HG03558 (cell line): ENCODE measurements at regions not wholly inside any gene's neighbourhood (a gene's known extent, or its start where the extent isn't known, plus 50 kb on each side); places are given as distances from the start of the nearest gene placed in this dataset.

Experiments
- ATAC-seq: cut with Tn5 transposase; IDR thresholded peaks from one replicate; pipeline ENCODE4 v1.9.1; 2021; ENCODE audit warnings: moderate number of reproducible peaks; ENCODE audit not compliant: unreplicated experiment; ENCODE audit errors: extremely low read depth

DNA sequence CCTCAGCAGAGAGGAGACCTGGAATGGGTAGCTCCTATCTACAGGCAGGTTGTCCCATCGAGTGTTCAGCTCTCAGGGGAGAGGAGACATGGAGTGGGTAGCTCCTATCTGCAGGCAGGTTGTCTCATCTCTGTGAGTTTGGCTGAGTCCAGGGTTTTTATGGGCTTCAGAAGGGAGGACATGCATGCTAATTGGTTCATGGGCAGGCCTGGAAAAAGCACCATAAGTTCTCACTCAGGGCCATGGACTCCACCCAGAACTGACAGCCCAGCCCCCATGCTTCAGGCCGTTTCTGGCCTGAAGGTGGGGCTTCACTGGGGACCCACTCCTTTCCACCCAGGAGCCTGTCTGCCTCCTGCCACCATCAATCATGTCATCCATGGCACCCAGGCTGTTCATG, 84.0 kb downstream of the CYB561 start:
- no peak for ATAC-seq

DNA sequence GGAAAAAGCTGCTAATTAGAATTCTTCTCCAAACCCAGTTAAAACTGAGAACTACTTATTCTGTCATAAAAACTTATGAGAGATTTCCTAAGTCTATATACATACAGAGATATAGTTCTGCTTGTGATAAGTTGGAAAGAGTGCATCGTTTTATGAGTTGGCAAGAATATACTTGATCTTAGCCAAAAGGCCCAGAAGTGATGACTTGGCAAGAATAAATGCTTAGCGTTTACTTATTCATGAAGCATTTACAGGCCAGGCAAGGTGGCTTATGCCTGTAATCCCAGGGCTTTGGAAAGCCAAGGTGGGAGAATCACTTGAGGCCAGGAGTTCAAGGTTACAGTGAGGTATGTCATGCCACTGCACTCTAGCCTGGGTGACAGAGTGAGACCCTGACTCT, 81.7 kb downstream of the CYB561 start:
- no peak for ATAC-seq

GRCh38 chr17:63364944-63365343, 81.2 kb downstream of the CYB561 start:
- no peak for ATAC-seq

DNA sequence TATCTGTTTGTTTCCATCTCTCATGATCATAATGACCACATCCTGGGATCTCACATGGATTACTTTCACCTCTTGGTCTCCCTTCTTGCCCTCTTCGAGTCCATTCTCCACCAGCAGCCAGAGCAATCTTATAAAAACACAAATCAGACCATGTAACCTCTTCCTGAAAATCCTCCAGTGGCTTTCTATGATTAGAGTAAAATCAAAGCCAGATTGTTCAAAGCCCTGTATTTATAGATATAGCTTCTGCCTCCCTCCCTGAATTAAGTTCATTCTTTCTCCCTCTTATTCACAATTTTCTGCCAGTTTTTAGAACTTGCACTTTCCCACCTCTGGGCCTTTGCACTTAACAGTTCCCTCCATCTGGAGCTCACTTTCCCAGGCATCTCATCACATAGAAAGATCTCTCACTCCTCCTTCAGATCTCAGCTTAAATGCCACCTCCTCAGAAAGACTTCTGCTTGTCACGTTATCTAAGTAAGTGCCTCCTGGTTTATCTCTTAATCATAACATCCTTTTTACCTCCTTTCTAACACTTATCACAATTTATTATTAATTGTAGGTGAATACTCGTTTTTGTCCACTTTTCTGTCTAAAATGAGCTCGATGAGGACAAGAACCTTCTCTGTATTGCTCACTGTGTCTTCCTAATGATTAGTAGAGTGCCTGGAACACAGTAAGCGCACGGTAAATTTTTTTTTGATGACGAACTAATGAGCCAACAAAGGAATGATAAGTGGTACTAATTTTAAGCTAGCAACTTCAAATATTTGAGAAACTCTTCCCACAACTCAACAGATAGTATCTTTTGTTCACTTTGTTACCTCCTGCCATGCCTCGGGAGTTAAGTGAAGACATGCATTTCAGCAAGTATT, 80.5 kb downstream of the CYB561 start:
- no peak for ATAC-seq

DNA sequence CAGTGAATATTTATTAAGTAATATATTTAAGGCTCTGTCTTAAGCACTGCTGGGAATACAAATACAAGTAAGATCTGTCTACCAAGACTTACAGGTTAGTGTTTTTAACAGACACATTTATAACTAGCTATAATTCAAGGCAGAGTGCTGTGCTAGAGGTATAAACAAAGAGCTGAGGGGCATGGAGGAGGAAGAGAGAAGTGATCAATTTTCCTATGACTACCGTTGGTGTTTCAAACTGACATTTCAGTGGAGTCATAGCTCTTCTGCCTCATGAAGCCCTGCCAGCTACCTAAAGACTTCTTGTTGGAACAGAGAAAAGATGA, 79.9 kb downstream of the CYB561 start:
- no peak for ATAC-seq

GRCh38 chr17:63369233-63369632, 76.9 kb downstream of the CYB561 start:
- ATAC-seq, result no peak

DNA sequence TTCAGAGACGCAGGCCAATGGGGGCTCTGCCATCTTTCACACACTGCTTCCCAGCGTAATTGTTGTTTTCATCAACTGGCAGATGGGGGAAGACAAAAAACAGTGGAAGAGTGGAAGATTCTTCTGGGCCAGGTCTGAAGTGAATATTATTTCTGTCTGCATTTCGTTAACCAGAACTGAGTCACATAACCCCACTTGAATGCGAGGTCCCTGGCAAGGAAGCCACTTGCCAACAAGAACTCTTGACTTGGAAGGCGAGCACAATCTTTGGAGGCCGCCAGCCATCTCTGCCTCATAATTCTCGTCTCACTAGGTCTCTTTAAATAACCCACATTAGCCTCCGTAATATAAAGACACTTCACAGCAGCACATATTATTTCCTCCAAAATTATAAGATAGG, 75.4 kb downstream of the CYB561 start:
- ATAC-seq, result no peak

GRCh38 chr17:63376949-63377348, 69.2 kb downstream of the CYB561 start:
- no peak for ATAC-seq

- ATAC-seq, result no peak
Observed at GRCh38 chr17:63378411-63379375, 67.4 kb downstream of the CYB561 start.

DNA sequence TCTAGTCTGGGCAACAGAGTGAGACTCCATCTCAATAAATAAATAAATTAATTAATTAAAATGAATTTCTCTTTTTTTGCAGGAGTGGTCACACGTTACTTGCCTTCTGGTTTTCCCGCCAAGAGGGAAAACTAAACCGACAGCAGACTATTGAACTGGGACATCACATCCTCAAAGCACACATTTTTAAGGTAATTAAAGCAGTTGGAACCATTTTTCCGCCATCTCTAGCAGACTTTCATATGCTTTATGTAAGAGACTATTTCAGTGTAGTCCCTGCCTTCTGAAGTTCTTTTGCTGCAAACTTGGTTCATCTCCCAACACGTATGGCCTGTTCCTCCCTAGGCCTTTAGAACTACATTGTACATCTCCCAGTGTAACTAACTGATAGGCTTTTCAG, 66.5 kb downstream of the CYB561 start:
- no peak for ATAC-seq

- no peak for ATAC-seq
Observed at GRCh38 chr17:63381101-63381729, 64.9 kb downstream of the CYB561 start.

- no peak for ATAC-seq
Observed at GRCh38 chr17:63382136-63382535, 64.0 kb downstream of the CYB561 start.
